IgD-negative memory B cell (primary cell): ENCODE measurements at regions not wholly inside any gene's neighbourhood (a gene's known extent, or its start where the extent isn't known, plus 50 kb on each side); places are given as distances from the start of the nearest gene placed in this dataset.
"Not testable (repeated sequence)": the region's sequence is repeated elsewhere in the genome, so short reads cannot be mapped to it uniquely, and the experiment has no call there.

Experiments used
- H3K27ac Mint-ChIP-seq, 3 donors: one replicate each; pipeline ENCODE4 v1.8.0; 2020 to 2022; ENCODE audit warnings: mild to moderate bottlenecking in 3 of 3, mixed read lengths in 3 of 3, moderate library complexity in 1 of 3
- H3K27me3 Mint-ChIP-seq: one replicate; pipeline ENCODE4 v1.8.0; 2021; ENCODE audit warnings: mixed read lengths
- H3K36me3 Mint-ChIP-seq: one replicate; pipeline ENCODE4 v1.8.0; 2020; ENCODE audit warnings: mild to moderate bottlenecking, mixed read lengths
- H3K4me1 Mint-ChIP-seq, 3 donors: one replicate each; pipeline ENCODE4 v1.8.0; 2020 to 2022; ENCODE audit warnings: mixed read lengths in 3 of 3, mild to moderate bottlenecking in 1 of 3
- H3K4me3 Mint-ChIP-seq, 4 donors: one replicate each; pipeline ENCODE4 v1.8.0; 2020 to 2022; ENCODE audit warnings: mild to moderate bottlenecking in 4 of 4, mixed read lengths in 4 of 4, moderate library complexity in 3 of 4
- H3K9me3 Mint-ChIP-seq, 3 donors: one replicate each; pipeline ENCODE4 v1.8.0; 2020 to 2021; ENCODE audit warnings: mixed read lengths in 3 of 3, mild to moderate bottlenecking in 1 of 3

- Mint-ChIP-seq H3K4me3 (peak overlapping the region in 3 of 4 donors; percentile 65 to 78 (median 73)), H3K9me3 (no peaks in the 10 kb centered on the region), H3K27me3 (peaks cover 6% of the 10 kb centered on the region), H3K36me3 (no peaks in the 10 kb centered on the region), H3K4me1 (no peaks in the 10 kb centered on the region), H3K27ac (no peak overlapping the region)
Observed at GRCh38 chr7:351681-352480, 61.9 kb downstream of the FOXL3 start.

DNA sequence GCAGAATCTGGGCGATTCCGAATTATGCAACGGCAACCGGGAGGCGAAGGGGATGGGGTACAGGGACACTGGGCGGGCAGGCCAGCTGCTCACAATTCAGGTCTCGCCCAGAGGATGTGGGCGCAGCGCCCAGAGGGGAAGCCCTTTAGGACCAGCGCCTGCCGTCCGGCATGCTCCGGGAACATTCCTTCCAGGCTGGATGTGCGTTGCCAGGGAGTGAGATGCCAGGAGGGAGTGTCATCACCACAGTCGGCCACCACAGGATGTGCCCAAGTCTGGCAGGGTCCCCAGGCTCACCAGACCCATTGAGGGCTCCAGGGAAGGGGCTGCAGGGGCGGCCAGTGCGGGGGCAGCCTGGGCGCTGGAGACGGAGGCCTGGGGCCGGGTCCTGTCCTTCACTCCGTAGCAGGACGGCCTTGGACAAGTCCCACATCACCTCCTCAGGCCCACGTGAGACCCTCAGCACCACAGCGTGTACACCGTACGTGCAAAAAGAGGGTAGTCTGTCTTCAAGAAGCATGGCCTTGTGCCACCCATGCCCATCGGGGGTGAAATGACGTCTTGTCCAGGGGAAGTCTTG is 63.9 kb downstream of the FOXL3 start:
- peaks cover 0 to 2% (median 0%) of the 10 kb centered on the region in 3 donors for H3K9me3 Mint-ChIP-seq
- no peak overlapping the region for H3K4me3 Mint-ChIP-seq
- peaks cover 6% of the 10 kb centered on the region for H3K27me3 Mint-ChIP-seq
- no peak overlapping the region for H3K27ac Mint-ChIP-seq
- H3K4me1 Mint-ChIP-seq = no peaks in the 10 kb centered on the region
- H3K36me3 Mint-ChIP-seq = no peaks in the 10 kb centered on the region

GRCh38 chr7:354597-355470 is 64.9 kb downstream of the FOXL3 start:
- Mint-ChIP-seq H3K9me3 (peaks cover 0 to 2% (median 0%) of the 10 kb centered on the region in 3 donors), H3K27me3 (peaks cover 6% of the 10 kb centered on the region), H3K27ac (no peak overlapping the region), H3K36me3 (no peaks in the 10 kb centered on the region), H3K4me1 (no peaks in the 10 kb centered on the region), H3K4me3 (no peak overlapping the region)

GRCh38 chr7:355568-355967 is 65.6 kb downstream of the FOXL3 start:
- H3K27ac Mint-ChIP-seq = no peak overlapping the region
- peaks cover 8% of the 10 kb centered on the region for H3K27me3 Mint-ChIP-seq
- H3K4me1 Mint-ChIP-seq = no peaks in the 10 kb centered on the region
- H3K36me3 Mint-ChIP-seq = no peaks in the 10 kb centered on the region
- no peak overlapping the region for H3K4me3 Mint-ChIP-seq
- peaks cover 0 to 2% (median 0%) of the 10 kb centered on the region in 3 donors for H3K9me3 Mint-ChIP-seq

DNA sequence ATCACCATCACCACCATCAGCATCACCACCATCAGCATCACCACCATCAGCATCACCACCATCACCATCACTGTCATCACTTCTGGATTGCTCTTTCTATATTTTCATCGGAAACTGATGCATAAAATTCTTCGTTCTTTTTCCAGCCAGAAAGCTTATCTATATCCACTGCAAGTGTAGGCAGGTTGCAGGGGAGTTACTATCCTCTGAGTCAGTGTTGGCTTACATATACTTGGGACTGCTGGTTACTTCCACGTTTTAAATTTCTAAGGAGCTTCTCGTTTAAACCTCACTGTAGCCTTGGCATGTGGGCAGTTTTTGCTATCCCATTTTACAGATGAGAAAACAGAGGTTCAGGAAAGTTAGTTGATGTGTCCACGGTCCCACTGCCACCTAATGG is 66.1 kb downstream of the FOXL3 start:
- H3K27ac Mint-ChIP-seq = no peak overlapping the region
- H3K4me3 Mint-ChIP-seq = no peak overlapping the region
- H3K27me3 Mint-ChIP-seq = peaks cover 11% of the 10 kb centered on the region
- no peaks in the 10 kb centered on the region for H3K36me3 Mint-ChIP-seq
- H3K9me3 Mint-ChIP-seq = peaks cover 0 to 2% (median 0%) of the 10 kb centered on the region in 3 donors
- H3K4me1 Mint-ChIP-seq = no peaks in the 10 kb centered on the region

DNA sequence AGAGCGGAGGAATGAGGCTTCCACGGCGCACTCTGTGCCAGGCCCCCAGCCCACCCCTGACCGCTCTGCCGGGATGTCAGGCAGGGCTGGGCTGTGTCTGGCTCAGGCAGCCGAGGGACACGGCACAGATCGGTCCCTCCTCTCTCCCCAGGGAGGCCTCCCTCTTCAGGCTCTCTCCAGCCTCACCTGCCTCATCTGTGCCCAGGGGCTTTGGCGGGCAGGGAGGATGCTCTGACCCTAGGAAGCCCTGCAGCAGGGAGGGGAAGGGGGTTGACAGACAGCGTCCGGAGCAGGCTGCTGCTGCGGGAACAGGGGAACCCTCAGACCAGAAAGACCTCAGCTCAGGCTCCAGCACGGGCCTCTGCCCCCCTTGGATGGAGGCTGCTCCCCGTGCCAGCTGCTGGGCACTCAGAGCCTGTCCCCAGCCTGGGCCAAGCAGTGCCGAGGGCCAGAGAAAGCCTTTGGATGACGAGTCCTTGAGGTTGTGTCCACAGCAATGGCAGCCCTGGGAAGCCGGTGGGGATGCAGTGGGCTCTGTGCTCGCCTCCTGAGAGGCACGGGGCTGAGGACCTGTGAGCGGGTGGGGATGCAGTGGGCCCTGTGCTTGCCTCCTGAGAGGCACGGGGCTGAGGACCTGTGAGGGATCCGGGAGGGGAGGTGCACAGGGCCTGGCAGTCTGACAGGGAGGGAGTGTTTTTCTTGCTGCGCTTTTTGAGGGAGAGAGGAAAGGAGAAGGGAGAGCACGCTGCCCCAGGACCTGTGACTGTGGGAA is 66.9 kb downstream of the FOXL3 start:
- Mint-ChIP-seq H3K36me3 (no peaks in the 10 kb centered on the region), H3K4me1 (peaks cover under 1 to 1% (median under 1%) of the 10 kb centered on the region in 3 donors), H3K27me3 (peaks cover 11% of the 10 kb centered on the region), H3K9me3 (peaks cover 0 to 3% (median 0%) of the 10 kb centered on the region in 3 donors), H3K27ac (no peak overlapping the region), H3K4me3 (no peak overlapping the region)

DNA sequence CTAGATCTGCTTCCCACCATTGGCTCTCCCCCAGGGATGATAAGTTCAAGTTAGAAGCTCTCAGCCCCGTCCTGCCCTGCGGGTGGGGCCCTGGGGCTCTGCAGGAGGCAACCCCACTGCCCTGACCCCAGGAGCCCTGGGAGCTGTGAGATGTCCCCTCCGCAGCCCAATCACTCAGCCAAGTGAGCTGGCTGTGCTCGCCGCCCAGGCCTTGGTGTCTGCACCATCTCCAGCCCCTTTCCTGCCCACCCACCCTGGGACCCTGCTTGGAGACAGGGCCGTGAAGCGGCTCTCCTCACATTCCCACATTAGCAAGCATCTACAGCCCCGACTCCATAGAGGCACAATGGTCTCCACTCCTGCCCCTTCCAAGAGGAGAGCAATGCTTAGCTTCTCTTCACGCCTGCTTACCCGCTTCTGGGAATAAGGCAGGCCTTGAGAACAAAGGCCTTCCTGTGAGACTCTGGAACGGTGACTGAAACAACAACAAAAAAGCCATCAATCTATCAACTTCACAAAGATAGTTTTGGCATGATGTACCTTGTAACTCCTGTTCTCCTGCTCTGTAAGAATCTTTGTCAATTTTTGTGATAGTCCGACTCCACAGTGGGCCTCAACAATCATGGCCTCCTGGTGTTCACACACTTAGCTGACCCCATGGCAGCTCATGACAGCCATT is 67.7 kb downstream of the FOXL3 start:
- Mint-ChIP-seq H3K4me1 (peaks cover 7 to 9% (median 8%) of the 10 kb centered on the region in 3 donors), H3K9me3 (peaks cover 0 to 4% (median 4%) of the 10 kb centered on the region in 3 donors), H3K36me3 (no peaks in the 10 kb centered on the region), H3K4me3 (no peak overlapping the region), H3K27ac (no peak overlapping the region), H3K27me3 (peaks cover 17% of the 10 kb centered on the region)

- H3K9me3 Mint-ChIP-seq = peaks cover 0 to 7% (median 4%) of the 10 kb centered on the region in 3 donors
- no peaks in the 10 kb centered on the region for H3K36me3 Mint-ChIP-seq
- no peak overlapping the region for H3K27ac Mint-ChIP-seq
- H3K4me1 Mint-ChIP-seq = peaks cover 7 to 10% (median 9%) of the 10 kb centered on the region in 3 donors
- H3K4me3 Mint-ChIP-seq = no peak overlapping the region
- H3K27me3 Mint-ChIP-seq = peaks cover 23% of the 10 kb centered on the region
Observed at GRCh38 chr7:358352-358751, 68.4 kb downstream of the FOXL3 start.

DNA sequence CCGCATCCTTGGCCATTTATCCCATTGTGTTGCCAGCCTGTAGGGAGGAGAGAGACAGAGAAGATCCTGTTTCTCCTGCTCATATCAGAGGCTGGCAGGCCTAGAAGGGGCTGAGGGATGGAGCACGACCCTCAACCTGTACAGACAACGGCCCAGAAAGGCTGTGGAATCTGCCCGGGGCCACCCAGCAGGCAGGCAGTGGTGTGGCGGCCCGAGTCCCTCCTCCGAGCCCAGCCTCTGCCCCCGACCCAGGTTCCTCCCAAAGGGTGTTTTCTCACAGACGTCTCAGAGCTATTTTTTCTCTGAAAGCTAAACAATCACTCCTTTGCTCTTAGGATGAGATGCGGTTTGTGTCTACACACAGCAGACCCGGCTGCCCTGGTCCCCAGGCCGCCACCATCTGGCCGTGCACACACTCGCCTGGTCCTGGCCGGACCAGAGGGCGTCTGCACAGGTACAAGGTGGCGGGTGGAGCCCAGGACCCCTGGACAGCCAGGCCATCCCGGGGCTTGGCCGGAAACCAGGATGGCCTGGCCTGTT is 69.3 kb downstream of the FOXL3 start:
- Mint-ChIP-seq H3K27ac (no peak overlapping the region), H3K27me3 (peaks cover 32% of the 10 kb centered on the region), H3K4me3 (no peak overlapping the region), H3K36me3 (no peaks in the 10 kb centered on the region), H3K4me1 (peaks cover 7 to 15% (median 12%) of the 10 kb centered on the region in 3 donors), H3K9me3 (peaks cover 0 to 7% (median 4%) of the 10 kb centered on the region in 3 donors)

DNA sequence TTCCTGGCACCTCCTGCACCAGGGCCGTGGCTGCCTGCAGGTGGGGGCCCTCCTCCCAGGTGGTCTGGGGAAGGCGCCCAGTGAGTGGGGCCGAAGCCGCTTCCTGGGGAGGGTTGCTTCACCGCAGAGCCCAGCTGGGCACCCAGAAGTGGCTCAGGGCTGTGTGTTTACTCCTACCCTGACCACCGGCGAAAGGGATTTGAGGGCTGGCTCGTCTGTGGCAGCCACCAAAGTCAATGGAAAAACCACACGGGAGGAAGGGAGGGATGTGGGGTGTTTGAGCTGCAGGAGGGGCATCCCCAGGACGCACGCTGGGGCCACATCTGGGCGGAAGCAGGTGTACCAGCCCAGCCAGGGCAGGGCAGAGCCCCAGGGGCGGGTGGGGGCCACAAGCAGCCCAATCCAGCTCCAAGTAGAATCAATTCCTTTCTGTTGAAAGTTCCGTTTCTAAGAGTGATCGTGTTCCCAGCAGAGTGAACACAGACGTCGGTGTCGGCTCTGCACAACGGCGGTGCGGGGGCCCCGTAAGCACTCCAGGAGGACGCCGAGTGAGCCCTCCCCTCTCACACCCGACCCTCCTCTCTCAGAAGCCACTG is 69.9 kb downstream of the FOXL3 start:
- Mint-ChIP-seq H3K4me3 (no peak overlapping the region), H3K27ac (peak overlapping the region in 1 of 3 donors; percentile 82), H3K27me3 (peaks cover 36% of the 10 kb centered on the region), H3K9me3 (peaks cover 0 to 7% (median 4%) of the 10 kb centered on the region in 3 donors), H3K36me3 (no peaks in the 10 kb centered on the region), H3K4me1 (peaks cover 7 to 15% (median 12%) of the 10 kb centered on the region in 3 donors)

GRCh38 chr7:360454-361100 is 70.6 kb downstream of the FOXL3 start:
- Mint-ChIP-seq H3K4me1 (peaks cover 7 to 15% (median 12%) of the 10 kb centered on the region in 3 donors), H3K9me3 (peaks cover 0 to 7% (median 4%) of the 10 kb centered on the region in 3 donors), H3K4me3 (no peak overlapping the region), H3K27ac (peak overlapping the region in 1 of 3 donors; percentile 82), H3K27me3 (peaks cover 43% of the 10 kb centered on the region), H3K36me3 (no peaks in the 10 kb centered on the region)

DNA sequence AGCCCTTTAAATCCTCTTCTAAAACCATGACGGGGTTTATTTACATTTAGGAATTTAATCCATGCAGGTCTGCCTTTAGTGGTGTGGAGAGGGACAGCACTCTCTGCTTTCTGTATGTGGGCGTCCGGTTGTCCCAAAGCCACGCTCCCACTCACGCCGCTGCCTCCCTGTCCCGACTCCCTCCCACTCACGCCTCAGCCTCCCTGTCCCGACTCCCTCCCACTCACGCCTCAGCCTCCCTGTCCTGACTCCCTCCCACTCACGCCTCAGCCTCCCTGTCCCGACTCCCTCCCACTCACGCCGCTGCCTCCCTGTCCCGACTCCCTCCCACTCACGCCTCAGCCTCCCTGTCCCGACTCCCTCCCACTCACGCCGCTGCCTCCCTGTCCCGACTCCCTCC is 71.2 kb downstream of the FOXL3 start:
- H3K36me3 Mint-ChIP-seq, H3K9me3 Mint-ChIP-seq, H3K4me3 Mint-ChIP-seq, H3K27ac Mint-ChIP-seq: not testable (repeated sequence)
- peaks cover 49% of the 10 kb centered on the region for H3K27me3 Mint-ChIP-seq
- peaks cover 10 to 17% (median 15%) of the 10 kb centered on the region in 3 donors for H3K4me1 Mint-ChIP-seq
